Osteocyte (in vitro differentiated cells): ENCODE measurements at regions not wholly inside any gene's neighbourhood (a gene's known extent, or its start where the extent isn't known, plus 50 kb on each side); places are given as distances from the start of the nearest gene placed in this dataset.

Experiments used
- DNase-seq: peaks from one replicate; pipeline ENCODE4 v3.0.0; 2021; ENCODE audit warnings: mixed read lengths; ENCODE audit not compliant: unreplicated experiment; ENCODE audit errors: extremely low spot score
- H3K27ac Mint-ChIP-seq: one replicate; pipeline ENCODE4 v1.8.0; 2021; ENCODE audit warnings: mild to moderate bottlenecking, mixed read lengths; ENCODE audit not compliant: unreplicated experiment
- H3K27me3 Mint-ChIP-seq: one replicate; pipeline ENCODE4 v1.8.0; 2021; ENCODE audit warnings: mixed read lengths; ENCODE audit not compliant: unreplicated experiment
- H3K36me3 Mint-ChIP-seq: one replicate; pipeline ENCODE4 v1.8.0; 2021; ENCODE audit warnings: mixed read lengths; ENCODE audit not compliant: unreplicated experiment
- H3K4me1 Mint-ChIP-seq: one replicate; pipeline ENCODE4 v1.8.0; 2021; ENCODE audit warnings: mixed read lengths; ENCODE audit not compliant: unreplicated experiment
- H3K4me3 Mint-ChIP-seq: one replicate; pipeline ENCODE4 v1.8.0; 2021; ENCODE audit warnings: mild to moderate bottlenecking, moderate library complexity, mixed read lengths; ENCODE audit not compliant: unreplicated experiment
- H3K9me3 Mint-ChIP-seq: one replicate; pipeline ENCODE4 v1.8.0; 2021; ENCODE audit warnings: mixed read lengths; ENCODE audit not compliant: unreplicated experiment
- CTCF ChIP-seq: fragments of 200-600 bp; sonication (generic); IDR thresholded peaks from 2 replicates; pipeline ENCODE4 v1.5.0; 2021; ENCODE audit warnings: antibody characterized with exemption, mild to moderate bottlenecking, moderate library complexity

- no peak for TF ChIP-seq CTCF
- DNase-seq = no peak
- Mint-ChIP-seq H3K4me1 (peaks cover 21% of the 10 kb centered on the region), H3K36me3 (peaks cover 26% of the 10 kb centered on the region), H3K4me3 (no peak overlapping the region), H3K9me3 (peaks cover 32% of the 10 kb centered on the region), H3K27ac (peak overlapping the region; percentile 25), H3K27me3 (peaks cover 12% of the 10 kb centered on the region)
These were observed 208.6 kb upstream of the SFRP2 start for GRCh38 chr4:153997516-153997915.

GRCh38 chr4:153989505-153989904 lies 200.6 kb upstream of the SFRP2 start:
- no peak for TF ChIP-seq CTCF
- Mint-ChIP-seq H3K9me3 (peaks cover 29% of the 10 kb centered on the region), H3K4me3 (no peak overlapping the region), H3K4me1 (peaks cover 25% of the 10 kb centered on the region), H3K27me3 (peaks cover 6% of the 10 kb centered on the region), H3K36me3 (peaks cover 4% of the 10 kb centered on the region), H3K27ac (no peak overlapping the region)
- DNase-seq = no peak

- Mint-ChIP-seq H3K4me1 (peaks cover 25% of the 10 kb centered on the region), H3K27ac (peak overlapping the region; percentile 78), H3K36me3 (peaks cover 2% of the 10 kb centered on the region), H3K4me3 (no peak overlapping the region), H3K9me3 (peaks cover 26% of the 10 kb centered on the region), H3K27me3 (peaks cover 4% of the 10 kb centered on the region)
- DNase-seq = no peak
- no peak for TF ChIP-seq CTCF
These were observed 199.8 kb upstream of the SFRP2 start for GRCh38 chr4:153988492-153989363.

GRCh38 chr4:153987291-153987690 lies 198.4 kb upstream of the SFRP2 start:
- H3K4me1 Mint-ChIP-seq = peaks cover 25% of the 10 kb centered on the region
- H3K9me3 Mint-ChIP-seq = peaks cover 28% of the 10 kb centered on the region
- peak overlapping the region; percentile 78 for H3K27ac Mint-ChIP-seq
- H3K27me3 Mint-ChIP-seq = peaks cover 4% of the 10 kb centered on the region
- TF ChIP-seq CTCF = no peak
- no peak for DNase-seq
- H3K36me3 Mint-ChIP-seq = peaks cover 2% of the 10 kb centered on the region
- no peak overlapping the region for H3K4me3 Mint-ChIP-seq

GRCh38 chr4:153976954-153977353 lies 188.1 kb upstream of the SFRP2 start:
- peaks cover 30% of the 10 kb centered on the region for H3K9me3 Mint-ChIP-seq

More at GRCh38 chr4:153976954-153977353, 188.1 kb upstream of the SFRP2 start:
- TF ChIP-seq CTCF = no peak
- Mint-ChIP-seq H3K36me3 (peaks cover 14% of the 10 kb centered on the region), H3K27me3 (peaks cover 3% of the 10 kb centered on the region), H3K4me1 (peaks cover 16% of the 10 kb centered on the region), H3K4me3 (no peak overlapping the region), H3K27ac (peak overlapping the region; percentile 82)
- DNase-seq = no peak
